ENCODE measurements at regions not wholly inside any gene's neighbourhood (a gene's known extent, or its start where the extent isn't known, plus 50 kb on each side); places are given as distances from the start of the nearest gene placed in this dataset.

- peaks cover 9% of the 10 kb centered on the region for H3K27me3 Mint-ChIP-seq (ENCODE audit: unreplicated experiment)
- no peak overlapping the region for H3K27ac Mint-ChIP-seq (ENCODE audit: unreplicated experiment)
- peaks cover 4% of the 10 kb centered on the region for H3K36me3 Mint-ChIP-seq (ENCODE audit: low read depth, unreplicated experiment)
- H3K4me3 Mint-ChIP-seq (ENCODE audit: unreplicated experiment): no peak overlapping the region
- TF ChIP-seq CTCF (IDR thresholded peaks at IDR 0.05; ENCODE audit: unreplicated experiment): peak; percentile 37
- peaks cover 19% of the 10 kb centered on the region for H3K4me1 Mint-ChIP-seq (ENCODE audit: unreplicated experiment)
- DNase-seq (ENCODE audit: low spot score): no peak
- H3K9me3 Mint-ChIP-seq (ENCODE audit: unreplicated experiment): no peaks in the 10 kb centered on the region
Observed at GRCh38 chr16:86986136-86986535, 331.1 kb downstream of the C16orf95 start.

GRCh38 chr16:86986809-86987487 lies 330.2 kb downstream of the C16orf95 start:
- peaks cover 4% of the 10 kb centered on the region for H3K36me3 Mint-ChIP-seq (ENCODE audit: low read depth, unreplicated experiment)
- no peak overlapping the region for H3K27ac Mint-ChIP-seq (ENCODE audit: unreplicated experiment)
- peaks cover 9% of the 10 kb centered on the region for H3K27me3 Mint-ChIP-seq (ENCODE audit: unreplicated experiment)
- peaks cover 21% of the 10 kb centered on the region for H3K4me1 Mint-ChIP-seq (ENCODE audit: unreplicated experiment)
- TF ChIP-seq CTCF (IDR thresholded peaks at IDR 0.05; ENCODE audit: unreplicated experiment): no peak
- H3K4me3 Mint-ChIP-seq (ENCODE audit: unreplicated experiment): no peak overlapping the region
- no peak for DNase-seq (ENCODE audit: low spot score)
- H3K9me3 Mint-ChIP-seq (ENCODE audit: unreplicated experiment): no peaks in the 10 kb centered on the region

- DNase-seq (ENCODE audit: low spot score): no peak
- no peak for TF ChIP-seq CTCF (IDR thresholded peaks at IDR 0.05; ENCODE audit: unreplicated experiment)
- Mint-ChIP-seq H3K4me1 (ENCODE audit: unreplicated experiment) (peaks cover 25% of the 10 kb centered on the region), H3K36me3 (ENCODE audit: low read depth, unreplicated experiment) (peaks cover 4% of the 10 kb centered on the region), H3K9me3 (ENCODE audit: unreplicated experiment) (no peaks in the 10 kb centered on the region), H3K27ac (ENCODE audit: unreplicated experiment) (no peak overlapping the region), H3K27me3 (ENCODE audit: unreplicated experiment) (peaks cover 9% of the 10 kb centered on the region), H3K4me3 (ENCODE audit: unreplicated experiment) (peak overlapping the region; percentile 29)
Observed at GRCh38 chr16:86987746-86988670, 329.2 kb downstream of the C16orf95 start.

GRCh38 chr16:86988920-86989696 lies 328.1 kb downstream of the C16orf95 start:
- no peak overlapping the region for H3K4me3 Mint-ChIP-seq (ENCODE audit: unreplicated experiment)
- H3K27me3 Mint-ChIP-seq (ENCODE audit: unreplicated experiment): peaks cover 11% of the 10 kb centered on the region
- no peaks in the 10 kb centered on the region for H3K9me3 Mint-ChIP-seq (ENCODE audit: unreplicated experiment)
- H3K27ac Mint-ChIP-seq (ENCODE audit: unreplicated experiment): no peak overlapping the region
- DNase-seq (ENCODE audit: low spot score): no peak
- H3K4me1 Mint-ChIP-seq (ENCODE audit: unreplicated experiment): peaks cover 25% of the 10 kb centered on the region
- H3K36me3 Mint-ChIP-seq (ENCODE audit: low read depth, unreplicated experiment): peaks cover 4% of the 10 kb centered on the region
- TF ChIP-seq CTCF (IDR thresholded peaks at IDR 0.05; ENCODE audit: unreplicated experiment): no peak

Measured in endothelial cell (in vitro differentiated cells).